AG09309 (cell line): ENCODE measurements at regions not wholly inside any gene's neighbourhood (a gene's known extent, or its start where the extent isn't known, plus 50 kb on each side); places are given as distances from the start of the nearest gene placed in this dataset.

Experiments used
- DNase-seq: peaks from one replicate; pipeline ENCODE4 v3.0.0-alpha.2; 2010; ENCODE audit warnings: low read depth
- H3K4me3 ChIP-seq: 2 replicates; pipeline ENCODE4 v1.5.1; 2011; ENCODE audit warnings: mild to moderate bottlenecking, low read depth, low read length, moderate library complexity; ENCODE audit not compliant: control insufficient read depth
- TF ChIP-seq, protein P1 (sequence below): IDR thresholded peaks from 2 replicates; pipeline ENCODE4 v1.5.1; 2011; ENCODE audit warnings: mild to moderate bottlenecking, low read depth, low read length, inconsistent platforms; ENCODE audit not compliant: insufficient read depth, control insufficient read depth; ENCODE audit errors: missing control alignments

- H3K4me3 ChIP-seq, result no peak overlapping the region
- DNase-seq, result no peak
- TF ChIP-seq, protein P1, sequence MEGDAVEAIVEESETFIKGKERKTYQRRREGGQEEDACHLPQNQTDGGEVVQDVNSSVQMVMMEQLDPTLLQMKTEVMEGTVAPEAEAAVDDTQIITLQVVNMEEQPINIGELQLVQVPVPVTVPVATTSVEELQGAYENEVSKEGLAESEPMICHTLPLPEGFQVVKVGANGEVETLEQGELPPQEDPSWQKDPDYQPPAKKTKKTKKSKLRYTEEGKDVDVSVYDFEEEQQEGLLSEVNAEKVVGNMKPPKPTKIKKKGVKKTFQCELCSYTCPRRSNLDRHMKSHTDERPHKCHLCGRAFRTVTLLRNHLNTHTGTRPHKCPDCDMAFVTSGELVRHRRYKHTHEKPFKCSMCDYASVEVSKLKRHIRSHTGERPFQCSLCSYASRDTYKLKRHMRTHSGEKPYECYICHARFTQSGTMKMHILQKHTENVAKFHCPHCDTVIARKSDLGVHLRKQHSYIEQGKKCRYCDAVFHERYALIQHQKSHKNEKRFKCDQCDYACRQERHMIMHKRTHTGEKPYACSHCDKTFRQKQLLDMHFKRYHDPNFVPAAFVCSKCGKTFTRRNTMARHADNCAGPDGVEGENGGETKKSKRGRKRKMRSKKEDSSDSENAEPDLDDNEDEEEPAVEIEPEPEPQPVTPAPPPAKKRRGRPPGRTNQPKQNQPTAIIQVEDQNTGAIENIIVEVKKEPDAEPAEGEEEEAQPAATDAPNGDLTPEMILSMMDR, result no peak
Observed at GRCh38 chr22:25482091-25482760, 82.2 kb upstream of the GRK3 start.

DNA sequence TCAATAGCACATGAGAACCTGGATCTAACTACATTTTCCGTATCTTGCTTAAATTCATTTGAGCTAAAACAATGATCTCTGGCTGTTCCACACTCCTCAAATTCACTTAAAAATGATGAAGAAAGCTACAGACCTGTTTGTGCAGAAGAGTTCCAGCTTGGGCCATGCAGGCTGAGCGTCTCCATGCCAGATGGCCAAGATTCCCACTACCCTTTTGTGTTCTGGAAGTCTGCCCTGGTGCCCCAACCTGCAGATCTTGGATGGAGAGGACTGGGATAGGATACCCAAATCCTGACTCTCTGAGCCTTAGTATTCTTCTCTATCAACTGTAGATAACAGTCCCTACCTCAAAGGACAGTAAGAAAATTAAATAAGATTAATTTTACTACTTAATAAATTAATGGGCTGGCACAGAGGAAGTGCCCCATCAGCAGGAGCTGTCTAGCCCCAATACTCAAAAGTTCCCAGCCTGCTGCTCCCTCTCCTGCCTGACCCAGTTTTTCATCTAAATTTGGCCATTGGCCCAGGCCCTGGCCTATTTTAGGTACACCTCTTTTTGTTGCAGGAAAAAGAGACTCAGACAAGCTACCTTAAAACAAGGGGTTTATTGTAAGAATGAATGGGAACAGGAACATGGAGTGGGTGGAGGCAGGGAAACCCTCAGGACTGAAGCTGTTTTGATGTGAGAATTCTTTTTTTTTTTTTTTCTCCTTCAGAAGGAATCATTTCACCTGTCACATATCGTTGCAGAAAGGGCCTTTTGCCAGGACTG lies 81.4 kb upstream of the GRK3 start:
- TF ChIP-seq, protein P1, result no peak
- no peak for DNase-seq
- H3K4me3 ChIP-seq, result no peak overlapping the region

GRCh38 chr22:25483931-25484330 lies 80.5 kb upstream of the GRK3 start:
- TF ChIP-seq, protein P1, result no peak
- DNase-seq, result no peak
- H3K4me3 ChIP-seq, result no peak overlapping the region

DNA sequence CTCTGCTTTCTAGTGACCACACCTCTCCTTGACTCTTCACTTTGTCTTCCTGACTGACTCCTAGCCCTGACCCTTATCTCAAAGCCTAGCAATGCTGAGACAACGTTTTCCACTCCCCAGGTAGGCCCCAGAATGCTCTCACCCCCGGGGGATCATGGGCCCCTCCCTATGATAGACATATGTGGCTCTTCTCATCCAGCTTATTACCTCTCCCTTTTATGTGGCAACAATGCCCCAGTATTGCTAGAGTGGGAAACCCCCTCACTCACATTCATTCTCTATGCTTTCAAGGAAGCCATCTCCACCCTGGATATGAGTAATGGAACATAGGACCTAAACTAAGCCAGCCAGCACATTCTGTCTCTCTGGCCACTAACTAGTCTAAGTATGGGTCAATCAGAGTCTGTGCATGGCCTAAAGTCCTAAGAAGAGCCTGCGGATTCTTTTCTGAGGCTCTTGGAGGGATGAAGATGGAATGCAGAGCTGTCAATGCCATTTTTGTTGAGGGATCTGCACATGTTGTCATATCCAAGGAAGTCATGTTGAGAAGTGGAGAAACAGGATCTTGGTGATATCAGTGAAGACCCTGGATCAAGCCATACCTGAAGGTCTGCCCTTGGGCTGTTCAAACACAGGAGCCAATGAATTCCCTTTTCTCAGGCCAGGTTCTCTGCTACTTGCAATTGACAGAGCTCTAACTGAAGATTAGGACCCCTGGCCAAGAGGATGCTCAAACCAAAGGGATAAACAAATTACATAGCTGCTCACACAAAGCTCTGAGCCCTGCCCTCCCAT lies 79.8 kb upstream of the GRK3 start:
- no peak for DNase-seq
- TF ChIP-seq, protein P1, result no peak

DNA sequence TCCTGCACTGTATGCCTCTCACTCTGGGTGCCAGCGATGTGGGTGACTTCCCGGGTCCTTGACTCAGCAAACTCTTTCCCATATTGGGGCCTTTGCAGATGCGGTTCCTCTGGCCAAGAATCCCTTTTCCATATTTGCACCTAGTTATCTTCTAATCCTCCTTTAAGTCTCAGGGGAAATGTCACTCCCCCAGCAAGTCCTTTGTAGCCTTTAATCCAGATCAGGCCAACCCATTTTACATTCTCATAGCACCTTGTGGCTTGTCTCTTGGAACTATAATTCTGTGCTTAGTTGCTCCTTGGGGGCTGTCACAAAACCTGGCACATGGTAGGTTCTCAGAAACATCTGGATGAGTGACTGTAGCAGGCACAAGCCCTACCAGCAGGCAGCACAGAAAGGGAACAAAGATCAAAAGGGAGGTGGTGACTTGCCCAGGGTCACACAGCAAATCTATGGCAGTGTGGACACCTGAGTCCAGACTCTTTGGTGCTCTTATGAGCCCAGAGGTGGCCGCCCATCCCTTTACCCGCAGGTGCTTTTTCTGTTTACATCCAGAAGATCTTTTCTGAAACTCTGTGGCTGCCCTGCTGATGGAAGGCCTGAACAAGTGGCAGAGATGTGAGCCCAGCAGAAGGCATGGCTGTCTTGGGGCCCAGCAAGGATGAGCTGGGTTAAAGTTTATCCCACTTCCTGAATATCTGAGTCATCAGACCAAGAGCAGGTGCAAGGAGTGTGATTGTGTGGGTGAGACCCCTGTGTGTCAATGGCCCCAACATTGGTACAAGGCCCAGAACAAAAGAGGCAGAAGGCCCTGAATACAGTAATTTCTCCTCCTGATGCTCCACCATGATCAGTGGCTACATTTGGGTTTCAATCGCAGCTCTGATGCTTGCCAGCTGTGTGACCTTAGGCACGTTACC lies 78.6 kb upstream of the GRK3 start:
- H3K4me3 ChIP-seq, result no peak overlapping the region
- TF ChIP-seq, protein P1, result no peak
- DNase-seq, result no peak

More for the DNA sequence above, 79.8 kb upstream of the GRK3 start:
- no peak overlapping the region for H3K4me3 ChIP-seq

GRCh38 chr22:25487508-25487907 lies 77.0 kb upstream of the GRK3 start:
- H3K4me3 ChIP-seq, result no peak overlapping the region
- no peak for DNase-seq
- TF ChIP-seq, protein P1, result no peak
